ENCODE measurements at regions not wholly inside any gene's neighbourhood (a gene's known extent, or its start where the extent isn't known, plus 50 kb on each side); places are given as distances from the start of the nearest gene placed in this dataset.

- TF ChIP-seq YY1 (IDR thresholded peaks at IDR 0.05; ENCODE audit: insufficient read depth, insufficient read length) = no peak
- no peak for TF ChIP-seq ZNF274 (IDR thresholded peaks at IDR 0.05; ENCODE audit: low read depth, low read length)
- no peak for TF ChIP-seq SUZ12 (IDR thresholded peaks at IDR 0.05; ENCODE audit: extremely low read depth, insufficient read depth, insufficient read length)
Observed at GRCh38 chr10:59463909-59464308, 101.6 kb upstream of the FAM13C start.
